GM15510 (cell line): ENCODE measurements at regions not wholly inside any gene's neighbourhood (a gene's known extent, or its start where the extent isn't known, plus 50 kb on each side); places are given as distances from the start of the nearest gene placed in this dataset.

Source experiments
- POLR2A ChIP-seq: IDR thresholded peaks from 3 replicates; pipeline ENCODE4 v1.6.1; 2011; ENCODE audit warnings: borderline replicate concordance; ENCODE audit not compliant: insufficient read length; ENCODE audit errors: extremely low read depth

- TF ChIP-seq POLR2A, result no peak
Observed at GRCh38 chr6:6781172-6781872, 192.8 kb downstream of the LY86 start.

- TF ChIP-seq POLR2A, result no peak
Observed at GRCh38 chr6:6781873-6782227, 193.3 kb downstream of the LY86 start.

DNA sequence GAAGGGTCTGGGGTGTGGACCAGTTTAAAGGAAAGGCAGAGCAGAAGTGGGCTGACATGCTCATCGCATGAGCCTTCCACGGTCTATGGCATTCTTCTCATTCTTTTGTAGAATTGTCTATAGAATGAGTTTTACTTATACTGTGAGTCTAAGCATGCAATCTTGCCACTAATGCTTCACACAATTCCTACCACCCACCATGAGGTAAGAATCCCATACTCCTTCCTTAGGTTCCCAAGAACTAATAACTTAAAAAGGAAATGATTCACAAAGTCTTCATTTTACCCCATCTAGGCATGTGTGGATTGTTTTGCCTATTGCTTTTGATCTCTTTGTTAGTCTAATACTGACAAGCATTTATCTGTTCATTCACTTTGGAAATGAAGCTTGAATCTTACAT is 195.2 kb downstream of the LY86 start:
- no peak for TF ChIP-seq POLR2A

DNA sequence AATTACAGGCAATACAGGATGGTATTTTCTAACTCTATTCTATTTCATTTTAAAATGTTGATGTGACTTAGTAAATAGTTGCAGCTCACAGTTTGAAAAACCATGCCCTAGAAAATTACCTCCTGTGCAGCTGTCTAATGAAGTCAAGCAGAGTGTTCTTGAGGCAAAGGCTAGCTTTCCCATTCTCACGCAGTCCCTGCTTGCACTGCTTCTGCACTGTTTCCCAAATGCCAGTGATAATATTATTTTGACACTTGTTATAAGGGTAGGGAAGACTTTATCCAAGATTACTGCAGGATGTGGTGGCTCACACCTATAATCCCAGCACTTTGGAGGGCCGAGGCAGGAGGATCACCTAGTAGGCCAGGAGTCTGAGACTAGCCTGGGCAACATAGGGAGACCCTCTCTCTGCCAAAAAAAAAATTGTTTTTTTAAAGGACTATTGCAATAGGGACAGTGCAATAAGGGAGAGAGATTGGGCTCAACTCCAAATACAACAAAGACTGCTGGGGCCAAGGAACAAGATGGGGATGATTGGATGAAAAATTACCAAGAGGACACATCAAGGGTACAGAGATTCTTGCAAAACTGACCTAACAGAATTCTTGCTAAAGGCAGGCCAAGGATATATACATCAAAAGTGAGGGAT is 196.1 kb downstream of the LY86 start:
- TF ChIP-seq POLR2A, result no peak

DNA sequence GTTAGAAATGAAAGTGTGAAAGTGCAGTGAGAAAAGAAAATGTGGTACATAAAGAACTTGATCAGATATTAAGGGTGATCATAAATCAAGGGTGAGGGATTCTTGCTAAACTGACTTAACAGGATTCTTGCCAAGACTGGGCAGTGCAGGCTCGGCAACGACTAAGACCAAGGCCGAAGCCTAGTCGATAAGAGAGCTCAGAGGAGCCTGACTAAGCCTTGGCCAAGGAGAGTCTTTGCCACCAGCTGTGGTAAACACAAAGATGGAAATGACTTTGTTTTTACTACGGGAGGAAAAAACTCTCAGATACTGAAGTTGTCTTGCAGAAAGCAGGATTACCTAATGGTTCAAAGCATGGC is 196.6 kb downstream of the LY86 start:
- no peak for TF ChIP-seq POLR2A

GRCh38 chr6:6788394-6789032 is 200.0 kb downstream of the LY86 start:
- TF ChIP-seq POLR2A, result no peak

GRCh38 chr6:6790393-6790792 is 201.9 kb downstream of the LY86 start:
- no peak for TF ChIP-seq POLR2A

- no peak for TF ChIP-seq POLR2A
Observed at GRCh38 chr6:6790891-6791290, 202.4 kb downstream of the LY86 start.

DNA sequence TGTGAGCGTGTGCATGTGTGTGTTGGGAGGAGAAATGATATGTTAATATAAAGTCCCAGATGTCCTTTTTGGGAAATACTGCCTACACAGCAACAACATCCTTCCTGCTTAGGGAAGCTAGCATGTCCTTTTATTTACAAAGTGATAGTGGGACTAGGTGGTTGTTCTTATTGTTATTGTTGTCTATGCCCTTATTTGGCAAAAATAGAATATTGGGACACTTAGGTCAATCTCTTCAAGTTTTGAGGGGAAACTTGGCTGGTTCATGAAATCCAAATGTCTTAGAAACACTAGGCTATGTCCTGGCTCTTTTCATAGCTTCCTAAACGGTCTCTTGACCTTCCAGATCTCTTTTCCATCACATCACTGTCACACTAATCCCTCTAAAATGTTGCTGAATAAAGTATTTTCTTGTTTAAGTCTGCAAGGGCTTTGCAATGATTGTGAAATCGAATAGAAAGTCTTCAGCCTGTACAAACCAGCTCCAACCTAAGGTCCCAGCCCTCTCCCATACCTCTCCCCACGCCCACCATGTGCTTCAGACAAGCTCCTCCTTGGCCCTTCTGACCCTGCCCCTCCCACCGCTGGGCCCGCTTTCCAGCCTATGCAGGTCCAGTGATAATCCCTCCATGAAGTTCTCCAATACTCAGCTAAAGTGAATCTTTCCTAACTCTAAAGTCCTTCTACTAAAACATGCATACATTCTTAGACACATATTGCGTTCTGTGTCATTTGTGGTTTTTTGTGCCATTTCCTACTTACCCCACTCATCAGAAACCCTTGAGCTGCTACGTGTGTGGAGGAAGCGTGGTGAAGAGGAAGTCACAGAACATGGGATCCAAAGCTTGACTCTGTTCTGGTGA is 205.1 kb downstream of the LY86 start:
- TF ChIP-seq POLR2A, result no peak

GRCh38 chr6:6795393-6795792 is 206.9 kb downstream of the LY86 start:
- TF ChIP-seq POLR2A, result no peak

DNA sequence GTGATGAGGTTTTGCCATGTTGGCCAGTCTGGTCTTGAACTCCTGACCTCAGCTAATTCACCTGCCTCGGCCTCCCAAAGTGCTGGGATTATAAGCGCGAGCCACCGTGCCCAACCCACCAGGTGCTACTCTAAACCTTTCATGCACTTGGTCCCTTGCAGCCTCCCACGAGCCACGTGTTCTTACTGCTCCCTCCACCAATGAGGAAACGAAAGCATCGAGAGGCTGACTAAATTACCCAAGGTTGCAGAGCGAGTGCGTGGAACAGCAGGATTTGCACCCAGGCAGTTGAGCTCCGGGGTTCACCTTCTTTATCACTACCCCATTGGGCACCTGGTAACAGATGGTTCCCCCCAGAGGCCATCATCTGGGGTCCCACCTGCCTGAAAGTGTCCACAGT is 208.3 kb downstream of the LY86 start:
- TF ChIP-seq POLR2A, result no peak

GRCh38 chr6:6798448-6798860 is 209.9 kb downstream of the LY86 start:
- TF ChIP-seq POLR2A, result no peak

DNA sequence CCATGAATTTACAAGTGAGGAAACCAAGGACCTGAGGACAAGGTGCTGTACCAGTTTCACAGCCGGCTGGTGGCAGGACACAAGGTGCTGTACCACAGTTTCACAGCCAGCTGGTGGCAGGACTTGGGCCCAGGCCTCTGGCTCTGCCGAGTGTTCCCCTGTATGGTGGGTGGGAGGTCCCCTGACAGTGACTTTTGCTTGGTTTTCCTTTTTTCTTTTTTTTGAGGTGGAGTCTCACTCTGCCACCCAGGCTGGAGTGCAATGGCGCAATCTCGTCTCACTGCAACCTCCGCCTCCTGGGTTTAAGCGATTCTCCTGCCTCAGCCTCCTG is 212.4 kb downstream of the LY86 start:
- no peak for TF ChIP-seq POLR2A

- TF ChIP-seq POLR2A, result no peak
Observed at GRCh38 chr6:6801635-6802218, 213.2 kb downstream of the LY86 start.
